HG02885 (cell line): ENCODE measurements at regions not wholly inside any gene's neighbourhood (a gene's known extent, or its start where the extent isn't known, plus 50 kb on each side); places are given as distances from the start of the nearest gene placed in this dataset.

Experiments
- ATAC-seq: cut with Tn5 transposase; IDR thresholded peaks from one replicate; pipeline ENCODE4 v1.9.1; 2021; ENCODE audit warnings: mild to moderate bottlenecking; ENCODE audit not compliant: unreplicated experiment, poor library complexity

- ATAC-seq, result no peak
Measured at GRCh38 chr2:71802556-71802955, 345.1 kb downstream of the CYP26B1 start.

- ATAC-seq, result no peak
Measured at GRCh38 chr2:71801969-71802368, 345.7 kb downstream of the CYP26B1 start.

GRCh38 chr2:71801556-71801955 lies 346.1 kb downstream of the CYP26B1 start:
- ATAC-seq, result no peak

- ATAC-seq, result no peak
Measured at GRCh38 chr2:71800851-71801250, 346.8 kb downstream of the CYP26B1 start.

- ATAC-seq, result no peak
Measured at GRCh38 chr2:71800106-71800809, 346.9 kb downstream of the DYSF start.

- no peak for ATAC-seq
Measured at GRCh38 chr2:71799013-71799575, 345.7 kb downstream of the DYSF start.

- peak; percentile 68 for ATAC-seq
Measured at GRCh38 chr2:71798266-71799012, 345.1 kb downstream of the DYSF start.

GRCh38 chr2:71797035-71797810 lies 343.9 kb downstream of the DYSF start:
- ATAC-seq, result no peak

GRCh38 chr2:71796174-71796593 lies 342.8 kb downstream of the DYSF start:
- no peak for ATAC-seq

GRCh38 chr2:71795486-71795885 lies 342.1 kb downstream of the DYSF start:
- ATAC-seq, result no peak

GRCh38 chr2:71794611-71795010 lies 341.2 kb downstream of the DYSF start:
- ATAC-seq, result no peak

- no peak for ATAC-seq
Measured at GRCh38 chr2:71793926-71794325, 340.6 kb downstream of the DYSF start.

- ATAC-seq, result no peak
Measured at GRCh38 chr2:71792926-71793761, 339.8 kb downstream of the DYSF start.

- no peak for ATAC-seq
Measured at GRCh38 chr2:71791501-71792135, 338.3 kb downstream of the DYSF start.

GRCh38 chr2:71791061-71791450 lies 337.7 kb downstream of the DYSF start:
- ATAC-seq, result no peak

GRCh38 chr2:71790226-71791060 lies 337.1 kb downstream of the DYSF start:
- no peak for ATAC-seq

GRCh38 chr2:71789556-71790204 lies 336.3 kb downstream of the DYSF start:
- no peak for ATAC-seq

GRCh38 chr2:71788601-71789240 lies 335.4 kb downstream of the DYSF start:
- no peak for ATAC-seq
